Jurkat, Clone E6-1 (cell line): ENCODE measurements at regions not wholly inside any gene's neighbourhood (a gene's known extent, or its start where the extent isn't known, plus 50 kb on each side); places are given as distances from the start of the nearest gene placed in this dataset.

Experiments
- DNase-seq: peaks from one replicate; pipeline ENCODE4 v3.0.0-alpha.2; 2011; ENCODE audit warnings: low read depth, low spot score
- H3K4me3 ChIP-seq: 2 replicates; pipeline ENCODE4 v1.5.1; 2011; ENCODE audit warnings: mild to moderate bottlenecking, low read length, control low read depth, moderate library complexity

- no peak overlapping the region for H3K4me3 ChIP-seq
Observed at GRCh38 chr2:163463411-163463810, 272.4 kb downstream of the FIGN start.

DNA sequence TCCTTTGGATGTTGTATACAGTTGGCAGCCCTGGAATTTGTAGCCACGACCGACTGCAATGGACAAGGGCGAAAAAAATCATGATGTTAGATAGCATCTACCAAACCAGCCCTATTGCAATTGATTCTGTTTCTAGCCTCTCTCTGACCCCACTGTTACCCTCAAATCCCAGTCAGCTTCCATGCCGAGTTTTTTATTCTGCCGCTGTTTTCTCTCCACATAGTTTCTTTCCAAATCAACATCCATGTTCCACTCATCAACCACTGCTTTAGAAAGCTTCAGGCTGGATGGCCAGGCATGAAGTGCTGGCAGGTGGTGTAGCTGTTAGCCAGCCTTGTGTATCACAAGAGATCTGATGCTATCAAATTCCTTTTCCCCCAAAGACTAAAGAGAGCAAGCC lies 272.8 kb downstream of the FIGN start:
- no peak overlapping the region for H3K4me3 ChIP-seq
- no peak for DNase-seq

More at GRCh38 chr2:163463411-163463810, 272.4 kb downstream of the FIGN start:
- DNase-seq, result no peak

- no peak overlapping the region for H3K4me3 ChIP-seq
- DNase-seq, result no peak
Observed at GRCh38 chr2:163459986-163460385, 275.8 kb downstream of the FIGN start.

DNA sequence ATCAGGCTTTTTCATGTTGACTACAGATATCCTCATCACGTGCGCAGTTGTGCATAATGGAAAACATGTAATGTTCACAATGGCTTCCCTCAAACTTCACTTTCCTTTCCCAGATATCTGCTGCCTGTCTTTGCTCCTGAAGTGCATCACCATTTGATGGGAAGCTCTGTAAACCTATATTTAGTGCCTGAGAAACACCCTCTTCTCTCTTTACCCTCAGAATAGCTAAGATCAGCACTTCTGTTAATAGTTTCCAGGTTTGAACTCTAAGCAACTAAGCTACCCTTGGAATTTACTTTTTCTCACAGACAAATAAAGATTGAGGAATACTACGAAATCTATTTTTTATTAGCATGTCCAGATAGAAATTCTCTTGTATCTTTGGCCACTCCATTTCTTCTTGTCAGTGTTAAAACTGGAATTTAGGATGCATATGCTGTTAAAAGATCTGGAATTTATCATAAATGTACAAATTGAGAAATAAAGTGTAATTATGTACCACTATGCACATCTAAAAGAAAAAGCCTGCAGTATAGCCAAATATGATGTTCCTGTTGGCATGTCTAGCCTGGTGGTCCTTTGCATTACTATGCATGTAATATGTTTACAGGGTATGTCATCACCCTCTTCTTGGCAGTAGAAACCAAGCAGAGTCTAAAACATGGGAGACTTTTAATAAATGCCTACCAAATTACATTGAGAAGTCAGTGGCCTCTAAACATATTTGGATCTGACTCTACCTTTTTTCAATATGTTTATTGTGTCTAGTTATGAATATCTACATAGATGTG lies 278.7 kb downstream of the FIGN start:
- DNase-seq, result no peak
- no peak overlapping the region for H3K4me3 ChIP-seq

DNA sequence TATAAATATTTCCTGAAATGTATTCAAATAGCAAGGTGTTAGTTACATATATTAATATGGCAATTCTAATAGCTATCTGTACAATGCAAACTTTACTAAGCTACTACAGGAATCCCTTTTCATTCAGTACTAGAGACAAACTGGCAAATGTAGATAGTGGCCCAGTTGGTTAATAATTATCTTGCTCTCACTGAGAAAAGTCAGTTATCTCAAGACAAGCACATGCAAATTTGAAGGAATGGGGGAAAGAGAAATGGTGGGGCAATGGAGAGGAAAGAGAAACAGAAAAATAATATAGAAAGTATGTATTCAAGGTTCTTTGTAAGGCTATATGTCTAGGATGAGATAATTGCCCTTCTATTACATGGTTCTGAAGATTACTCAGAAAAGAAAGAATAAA lies 280.0 kb downstream of the FIGN start:
- DNase-seq, result no peak

GRCh38 chr2:163453920-163454319 lies 281.9 kb downstream of the FIGN start:
- H3K4me3 ChIP-seq, result no peak overlapping the region
- DNase-seq, result no peak

More for the DNA sequence above, 280.0 kb downstream of the FIGN start:
- no peak overlapping the region for H3K4me3 ChIP-seq

DNA sequence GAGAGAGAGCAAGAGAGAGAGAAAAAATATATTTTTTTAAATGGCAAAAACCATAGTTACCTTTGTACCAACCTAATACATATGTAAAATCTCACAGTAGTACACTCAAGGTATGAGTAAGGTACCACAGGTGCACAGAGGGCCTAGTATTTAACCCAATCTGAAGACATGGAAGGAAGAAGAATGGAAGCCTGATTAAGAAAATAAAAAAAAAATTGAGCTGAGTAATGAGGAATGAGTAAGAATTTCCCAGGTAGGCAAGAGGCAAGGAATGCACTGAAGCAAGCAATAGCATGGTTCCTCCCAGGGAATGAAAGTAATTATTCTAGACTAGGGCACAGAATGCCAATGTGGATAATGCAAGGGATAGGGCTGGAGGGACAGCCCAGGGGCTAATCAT lies 294.2 kb downstream of the FIGN start:
- no peak for DNase-seq

DNA sequence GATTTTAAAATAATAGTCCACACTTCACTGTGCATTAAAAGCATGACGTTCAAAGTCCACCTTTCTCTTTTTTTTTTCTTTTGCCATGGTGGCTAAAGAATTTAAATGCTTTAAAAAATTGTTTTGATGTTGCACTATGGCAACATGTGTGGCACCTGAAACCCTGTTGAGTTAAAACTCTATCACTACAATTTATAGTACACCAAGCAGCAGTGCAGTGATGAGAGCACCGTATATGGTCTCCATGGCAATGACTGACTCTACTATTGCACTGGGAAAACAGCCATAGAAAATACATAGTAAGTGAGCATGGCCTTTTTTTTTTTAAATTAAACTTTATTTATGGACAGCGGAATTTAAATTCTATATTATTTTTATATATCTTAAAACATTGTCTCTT lies 298.8 kb downstream of the FIGN start:
- DNase-seq, result no peak

More for the DNA sequence above, 294.2 kb downstream of the FIGN start:
- H3K4me3 ChIP-seq, result no peak overlapping the region

GRCh38 chr2:163428187-163428586 lies 307.6 kb downstream of the FIGN start:
- DNase-seq, result no peak
- H3K4me3 ChIP-seq, result no peak overlapping the region

More for the DNA sequence above, 298.8 kb downstream of the FIGN start:
- H3K4me3 ChIP-seq, result no peak overlapping the region

DNA sequence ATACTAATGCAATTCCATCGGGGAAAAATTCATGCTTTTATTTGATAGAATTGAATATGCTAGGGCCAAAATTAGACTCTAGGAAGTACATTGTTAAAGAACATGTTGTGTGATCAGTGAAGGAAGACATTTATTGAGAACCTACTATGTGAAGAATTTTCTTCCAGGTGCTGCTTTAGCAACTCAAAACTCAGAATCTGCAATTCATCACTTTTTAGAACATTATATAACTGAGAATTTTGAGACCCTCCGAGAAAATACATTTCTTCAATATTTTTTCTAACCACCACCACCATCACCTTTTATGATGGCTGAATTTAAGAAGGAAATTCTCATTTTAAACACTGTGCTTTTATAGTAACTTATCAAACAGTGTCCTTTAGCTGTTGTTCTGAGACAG lies 315.2 kb downstream of the FIGN start:
- DNase-seq, result no peak
- H3K4me3 ChIP-seq, result no peak overlapping the region

DNA sequence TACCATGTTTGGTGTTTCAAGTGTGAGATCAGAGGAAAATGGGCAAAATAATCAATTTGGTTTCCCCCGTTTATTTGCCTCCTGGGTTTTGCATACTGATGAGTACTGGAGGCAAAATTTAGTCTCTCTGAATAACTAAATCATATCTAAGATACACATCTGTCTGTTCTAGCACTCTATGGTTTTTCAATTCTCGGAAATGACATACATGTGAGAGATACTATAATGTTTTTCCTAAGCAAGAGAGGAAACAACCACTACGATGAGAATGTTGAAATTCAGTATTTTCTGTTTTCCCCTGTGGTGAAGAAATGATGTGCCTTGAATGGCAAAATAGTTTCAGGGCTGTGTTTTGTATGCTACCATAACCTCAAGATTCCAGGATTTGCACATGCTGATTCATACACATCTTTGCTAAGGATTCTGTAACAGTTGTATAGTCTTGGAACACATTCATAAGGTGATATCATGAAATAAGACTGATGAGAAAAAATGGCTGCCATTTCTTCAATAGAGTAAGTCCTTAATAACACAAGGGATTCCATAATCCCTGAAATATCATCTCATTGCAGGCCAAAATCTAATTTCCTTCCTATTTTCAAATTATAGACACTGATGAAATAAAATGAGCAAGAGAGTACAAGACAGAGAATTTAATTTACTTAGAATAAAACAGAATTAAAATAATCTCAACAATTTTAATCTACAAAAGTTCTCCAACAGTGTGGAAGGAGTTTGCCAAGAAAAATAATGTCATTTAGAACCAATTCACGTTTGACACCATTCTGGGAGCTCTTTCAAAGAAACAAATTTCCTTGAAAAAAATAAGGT lies 316.6 kb downstream of the FIGN start:
- no peak for DNase-seq
- no peak overlapping the region for H3K4me3 ChIP-seq

- no peak overlapping the region for H3K4me3 ChIP-seq
- no peak for DNase-seq
Observed at GRCh38 chr2:163417596-163418337, 318.0 kb downstream of the FIGN start.

DNA sequence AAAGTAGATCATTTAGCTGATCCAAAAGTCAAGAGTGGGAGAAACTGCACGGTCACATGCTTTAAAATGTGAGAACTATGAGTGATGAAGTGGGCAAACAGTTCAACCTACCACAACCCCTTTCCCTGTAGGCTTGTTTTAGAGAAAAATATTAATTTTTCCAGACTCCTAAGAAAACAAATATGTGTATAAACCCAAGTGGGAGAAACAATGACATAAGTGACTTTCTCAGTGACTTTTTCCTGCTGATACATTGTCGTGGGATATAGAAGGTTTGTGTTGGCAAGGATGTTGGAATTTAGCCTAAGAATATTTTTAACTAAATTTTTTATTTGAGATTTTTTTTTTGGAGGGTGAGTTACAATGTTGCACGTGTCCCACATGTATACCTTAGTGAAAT lies 321.7 kb downstream of the FIGN start:
- no peak for DNase-seq
- no peak overlapping the region for H3K4me3 ChIP-seq

- no peak for DNase-seq
- H3K4me3 ChIP-seq, result no peak overlapping the region
Observed at GRCh38 chr2:163407296-163407695, 328.5 kb downstream of the FIGN start.

- peak; percentile 3 for DNase-seq
- no peak overlapping the region for H3K4me3 ChIP-seq
Observed at GRCh38 chr2:163405298-163405697, 330.5 kb downstream of the FIGN start.

- no peak for DNase-seq
- H3K4me3 ChIP-seq, result no peak overlapping the region
Observed at GRCh38 chr2:163401481-163401880, 334.3 kb downstream of the FIGN start.

DNA sequence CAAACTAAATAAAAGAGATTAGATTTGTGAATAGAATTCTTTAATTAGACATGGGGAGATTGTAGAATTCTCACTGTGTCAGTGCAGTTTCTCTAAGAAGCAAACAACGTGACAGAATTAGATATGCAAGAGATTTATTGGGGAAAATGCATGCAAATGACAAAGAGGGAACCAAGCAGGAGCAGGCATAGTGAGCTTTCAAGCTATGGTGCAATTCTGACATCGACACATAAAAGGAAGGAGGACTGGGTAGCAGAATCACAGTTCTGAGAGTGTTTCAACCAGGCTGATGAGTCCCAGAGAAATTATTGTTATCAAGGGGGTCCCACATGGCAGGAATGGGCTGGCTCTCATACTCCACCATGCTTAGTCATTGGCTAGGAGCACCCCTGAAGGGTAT lies 338.4 kb downstream of the FIGN start:
- no peak for DNase-seq
- no peak overlapping the region for H3K4me3 ChIP-seq

GRCh38 chr2:163395602-163396001 lies 340.2 kb downstream of the FIGN start:
- no peak for DNase-seq
- no peak overlapping the region for H3K4me3 ChIP-seq

GRCh38 chr2:163389838-163390237 lies 346.0 kb downstream of the FIGN start:
- DNase-seq, result no peak

GRCh38 chr2:163375472-163375871 lies 360.3 kb downstream of the FIGN start:
- DNase-seq, result no peak
- no peak overlapping the region for H3K4me3 ChIP-seq

More at GRCh38 chr2:163389838-163390237, 346.0 kb downstream of the FIGN start:
- no peak overlapping the region for H3K4me3 ChIP-seq
